MM.1S (cell line): ENCODE measurements at regions not wholly inside any gene's neighbourhood (a gene's known extent, or its start where the extent isn't known, plus 50 kb on each side); places are given as distances from the start of the nearest gene placed in this dataset.

Experiments used
- DNase-seq: peaks from one replicate; pipeline ENCODE4 v3.0.0-alpha.2; 2015
- H2AFZ ChIP-seq: fragments of 300-600 bp; sonication (generic); 2 replicates; pipeline ENCODE4 v1.6.0; 2016; ENCODE audit warnings: antibody characterized with exemption, low read length
- H3F3A ChIP-seq: fragments of 300-600 bp; sonication (generic); 2 replicates; pipeline ENCODE4 v1.6.1; 2016; ENCODE audit warnings: mild to moderate bottlenecking, antibody characterized with exemption, low read length, moderate library complexity, mixed read lengths; ENCODE audit not compliant: insufficient read depth
- H3K27ac ChIP-seq: fragments of 300-600 bp; sonication (generic); 2 replicates; pipeline ENCODE4 v1.5.1; 2016; ENCODE audit warnings: mild to moderate bottlenecking, low read length
- H3K27me3 ChIP-seq: fragments of 300-600 bp; sonication (generic); replicated peaks from 2 replicates; pipeline ENCODE4 v1.6.0; 2016; ENCODE audit warnings: low read length; ENCODE audit not compliant: insufficient read depth
- H3K36me3 ChIP-seq: fragments of 300-600 bp; sonication (generic); replicated peaks from 2 replicates; pipeline ENCODE4 v1.6.1; 2016; ENCODE audit warnings: mild to moderate bottlenecking, low read length, mixed read lengths; ENCODE audit not compliant: insufficient read depth
- H3K4me1 ChIP-seq: fragments of 300-600 bp; sonication (generic); 2 replicates; pipeline ENCODE4 v1.6.1; 2016; ENCODE audit warnings: low read length, mixed read lengths
- H3K4me2 ChIP-seq: fragments of 300-600 bp; sonication (generic); 2 replicates; pipeline ENCODE4 v1.6.0; 2016; ENCODE audit warnings: low read depth, low read length
- H3K4me3 ChIP-seq: fragments of 300-600 bp; sonication (generic); 2 replicates; pipeline ENCODE4 v1.5.1; 2016; ENCODE audit warnings: low read length, mixed read lengths
- H3K79me2 ChIP-seq: fragments of 300-600 bp; sonication (generic); 2 replicates; pipeline ENCODE4 v1.6.1; 2016; ENCODE audit warnings: mixed run types, low read length, mixed read lengths
- H3K9ac ChIP-seq: fragments of 300-600 bp; sonication (generic); 2 replicates; pipeline ENCODE4 v1.6.1; 2016; ENCODE audit warnings: low read length, mixed read lengths
- H3K9me2 ChIP-seq: fragments of 300-600 bp; sonication (generic); replicated peaks from 2 replicates; pipeline ENCODE4 v1.6.1; 2016; ENCODE audit warnings: mild to moderate bottlenecking, low read length, mixed read lengths; ENCODE audit not compliant: insufficient read depth
- H3K9me3 ChIP-seq: fragments of 300-600 bp; sonication (generic); replicated peaks from 2 replicates; pipeline ENCODE4 v1.6.1; 2016; ENCODE audit warnings: mild to moderate bottlenecking, low read length, mixed read lengths; ENCODE audit not compliant: insufficient read depth
- H4K20me1 ChIP-seq: fragments of 300-600 bp; sonication (generic); 2 replicates; pipeline ENCODE4 v1.6.1; 2016; ENCODE audit warnings: mild to moderate bottlenecking, low read length, moderate library complexity, mixed read lengths; ENCODE audit not compliant: insufficient read depth
- CTCF ChIP-seq: fragments of 300-600 bp; sonication (generic); IDR thresholded peaks from 2 replicates; pipeline ENCODE4 v1.5.1; 2016; ENCODE audit warnings: antibody characterized with exemption, low read length, mixed read lengths
- EZH2 ChIP-seq: fragments of 300-600 bp; sonication (generic); optimal IDR thresholded peaks from 2 replicates; pipeline ENCODE3; 2017; ENCODE audit warnings: low read depth, mild to moderate bottlenecking, antibody characterized with exemption, low read length, mixed read lengths
- EZH2phosphoT487 ChIP-seq: fragments of 300-600 bp; sonication (generic); IDR thresholded peaks from 2 replicates; pipeline ENCODE4 v1.6.1; 2018; ENCODE audit warnings: antibody characterized with exemption, low read length

- Histone ChIP-seq H3K36me3 (no peaks in the 10 kb centered on the region), H3K27me3 (no peaks in the 10 kb centered on the region), H3K4me3 (no peak overlapping the region), H3K4me2 (no peak overlapping the region), H3K9me2 (no peaks in the 10 kb centered on the region), H3K4me1 (no peaks in the 10 kb centered on the region), H3F3A (0 out of 2 replicates have a peak, but pooled peaks cover 4% of the 10 kb centered on the region), H3K79me2 (no peaks in the 10 kb centered on the region), H3K9ac (no peak overlapping the region), H2AFZ (no peak overlapping the region), H3K27ac (no peak overlapping the region), H4K20me1 (no peaks in the 10 kb centered on the region), H3K9me3 (no peaks in the 10 kb centered on the region)
- DNase-seq, result no peak
- TF ChIP-seq EZH2phosphoT487 (no peak), EZH2 (no peak), CTCF (no peak)
These were observed 72.8 kb upstream of the CLDN10 start for GRCh38 chr13:95479731-95480130.

GRCh38 chr13:95480131-95480545, 72.4 kb upstream of the CLDN10 start:
- TF ChIP-seq EZH2, result no peak
- TF ChIP-seq EZH2phosphoT487, result no peak
- TF ChIP-seq CTCF, result no peak
- Histone ChIP-seq H3K27ac (no peak overlapping the region), H3K27me3 (no peaks in the 10 kb centered on the region), H3K9ac (no peak overlapping the region), H3K9me2 (no peaks in the 10 kb centered on the region), H3K9me3 (no peaks in the 10 kb centered on the region), H2AFZ (no peak overlapping the region), H3F3A (0 out of 2 replicates have a peak, but pooled peaks cover 4% of the 10 kb centered on the region), H3K4me2 (no peak overlapping the region), H3K4me1 (no peaks in the 10 kb centered on the region), H4K20me1 (no peaks in the 10 kb centered on the region), H3K36me3 (no peaks in the 10 kb centered on the region), H3K79me2 (no peaks in the 10 kb centered on the region), H3K4me3 (no peak overlapping the region)
- no peak for DNase-seq

GRCh38 chr13:95480791-95481780, 71.4 kb upstream of the CLDN10 start:
- Histone ChIP-seq H3K27ac (no peak overlapping the region), H4K20me1 (no peaks in the 10 kb centered on the region), H3K36me3 (no peaks in the 10 kb centered on the region), H3K79me2 (no peaks in the 10 kb centered on the region), H3K9ac (no peak overlapping the region), H3K4me2 (no peak overlapping the region), H3K9me3 (no peaks in the 10 kb centered on the region), H3F3A (0 out of 2 replicates have a peak, but pooled peaks cover 4% of the 10 kb centered on the region), H3K4me3 (no peak overlapping the region), H3K4me1 (no peaks in the 10 kb centered on the region), H3K9me2 (no peaks in the 10 kb centered on the region), H3K27me3 (no peaks in the 10 kb centered on the region), H2AFZ (no peak overlapping the region)
- no peak for TF ChIP-seq EZH2phosphoT487
- no peak for TF ChIP-seq EZH2
- DNase-seq, result no peak

- no peaks in the 10 kb centered on the region for H3F3A ChIP-seq
- no peak overlapping the region for H3K27ac ChIP-seq
- H2AFZ ChIP-seq, result no peak overlapping the region
- no peaks in the 10 kb centered on the region for H3K27me3 ChIP-seq
- H3K9me3 ChIP-seq, result no peaks in the 10 kb centered on the region
- H3K36me3 ChIP-seq, result no peaks in the 10 kb centered on the region
- DNase-seq, result no peak
- H3K4me3 ChIP-seq, result no peak overlapping the region
- H3K79me2 ChIP-seq, result no peaks in the 10 kb centered on the region
- no peaks in the 10 kb centered on the region for H3K4me1 ChIP-seq
- no peaks in the 10 kb centered on the region for H4K20me1 ChIP-seq
- TF ChIP-seq EZH2phosphoT487, result no peak
- no peak for TF ChIP-seq CTCF
- H3K4me2 ChIP-seq, result no peak overlapping the region
- H3K9ac ChIP-seq, result no peak overlapping the region
- no peaks in the 10 kb centered on the region for H3K9me2 ChIP-seq
These were observed 68.5 kb upstream of the CLDN10 start for GRCh38 chr13:95484052-95484451.
